ENCODE measurements at regions not wholly inside any gene's neighbourhood (a gene's known extent, or its start where the extent isn't known, plus 50 kb on each side); places are given as distances from the start of the nearest gene placed in this dataset.

- Mint-ChIP-seq H3K27me3 (ENCODE audit: insufficient read depth, unreplicated experiment) (no peaks in the 10 kb centered on the region), H3K36me3 (ENCODE audit: insufficient read depth, unreplicated experiment) (no peaks in the 10 kb centered on the region), H3K4me3 (ENCODE audit: unreplicated experiment) (no peak overlapping the region), H3K27ac (ENCODE audit: low read depth, unreplicated experiment) (no peak overlapping the region), H3K9me3 (ENCODE audit: unreplicated experiment) (no peaks in the 10 kb centered on the region), H3K4me1 (ENCODE audit: insufficient read depth, unreplicated experiment) (no peaks in the 10 kb centered on the region)
- BruUV-seq (replicated peaks), result no TSS peak
- no peak for TF ChIP-seq CTCF (IDR thresholded peaks at IDR 0.05; ENCODE audit: unreplicated experiment)
- DNase-seq (ENCODE audit: unreplicated experiment), result no peak
- POLR2A ChIA-PET, result no interaction called here
- intact Hi-C loops (cut with micrococcal nuclease), result no loop called here
- CTCF ChIA-PET, result no interaction called here
Measured at GRCh38 chr2:125630377-125630776, 1025.6 kb upstream of the GYPC start.

GRCh38 chr2:125634662-125635061, 1021.3 kb upstream of the GYPC start:
- no peaks in the 10 kb centered on the region for H3K9me3 Mint-ChIP-seq (ENCODE audit: unreplicated experiment)
- CTCF ChIA-PET, result no interaction called here
- no peak for DNase-seq (ENCODE audit: unreplicated experiment)
- TF ChIP-seq CTCF (IDR thresholded peaks at IDR 0.05; ENCODE audit: unreplicated experiment), result no peak
- POLR2A ChIA-PET, result no interaction called here
- BruUV-seq (replicated peaks), result no TSS peak
- no peak overlapping the region for H3K4me3 Mint-ChIP-seq (ENCODE audit: unreplicated experiment)
- intact Hi-C loops (cut with micrococcal nuclease), result no loop called here
- H3K27me3 Mint-ChIP-seq (ENCODE audit: insufficient read depth, unreplicated experiment), result no peaks in the 10 kb centered on the region
- no peak overlapping the region for H3K27ac Mint-ChIP-seq (ENCODE audit: low read depth, unreplicated experiment)
- H3K36me3 Mint-ChIP-seq (ENCODE audit: insufficient read depth, unreplicated experiment), result no peaks in the 10 kb centered on the region
- no peaks in the 10 kb centered on the region for H3K4me1 Mint-ChIP-seq (ENCODE audit: insufficient read depth, unreplicated experiment)

GRCh38 chr2:125638345-125638744, 1017.6 kb upstream of the GYPC start:
- ChIA-PET POLR2A (no interaction called here), CTCF (interaction anchor here (1.0 kb wide), 1 partner anchor 122 kb away, joined by 3 read pairs; no protein-coding TSS in a partner anchor)
- H3K36me3 Mint-ChIP-seq (ENCODE audit: insufficient read depth, unreplicated experiment), result no peaks in the 10 kb centered on the region
- H3K4me3 Mint-ChIP-seq (ENCODE audit: unreplicated experiment), result no peak overlapping the region
- H3K27me3 Mint-ChIP-seq (ENCODE audit: insufficient read depth, unreplicated experiment), result no peaks in the 10 kb centered on the region
- BruUV-seq (replicated peaks), result no TSS peak
- H3K27ac Mint-ChIP-seq (ENCODE audit: low read depth, unreplicated experiment), result no peak overlapping the region
- TF ChIP-seq CTCF (IDR thresholded peaks at IDR 0.05; ENCODE audit: unreplicated experiment), result no peak
- H3K9me3 Mint-ChIP-seq (ENCODE audit: unreplicated experiment), result no peaks in the 10 kb centered on the region
- peaks cover under 1% of the 10 kb centered on the region for H3K4me1 Mint-ChIP-seq (ENCODE audit: insufficient read depth, unreplicated experiment)
- intact Hi-C loops (cut with micrococcal nuclease), result no loop called here
- DNase-seq (ENCODE audit: unreplicated experiment), result no peak

DNA sequence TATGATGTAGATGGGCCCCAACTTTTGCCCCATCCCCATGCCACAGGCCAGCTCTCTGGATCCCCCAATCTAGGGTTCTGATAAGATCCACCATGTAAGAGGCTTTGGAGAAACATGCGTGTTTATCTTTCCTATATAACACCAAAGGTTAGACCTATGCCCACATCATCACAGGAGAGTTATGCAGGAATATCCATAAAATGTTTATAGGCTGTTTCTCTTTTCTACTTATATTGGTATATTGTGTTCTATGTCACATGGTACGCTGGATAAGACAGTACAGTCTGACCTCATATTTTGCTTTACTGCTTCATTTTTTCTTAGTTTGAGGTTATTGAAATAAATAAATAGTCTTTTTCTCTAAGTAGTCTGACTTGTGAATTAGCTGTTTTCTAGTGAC, 1013.9 kb upstream of the GYPC start:
- no peak overlapping the region for H3K27ac Mint-ChIP-seq (ENCODE audit: low read depth, unreplicated experiment)
- no peak for DNase-seq (ENCODE audit: unreplicated experiment)
- no peaks in the 10 kb centered on the region for H3K36me3 Mint-ChIP-seq (ENCODE audit: insufficient read depth, unreplicated experiment)
- ChIA-PET POLR2A (no interaction called here), CTCF (interaction anchor here (1.0 kb wide), 2 partner anchors 13 to 1616 kb away, joined by 3 to 4 read pairs; no protein-coding TSS in a partner anchor)
- H3K4me3 Mint-ChIP-seq (ENCODE audit: unreplicated experiment), result no peak overlapping the region
- intact Hi-C loops (cut with micrococcal nuclease), result no loop called here
- H3K4me1 Mint-ChIP-seq (ENCODE audit: insufficient read depth, unreplicated experiment), result peaks cover 5% of the 10 kb centered on the region
- H3K9me3 Mint-ChIP-seq (ENCODE audit: unreplicated experiment), result no peaks in the 10 kb centered on the region
- BruUV-seq (replicated peaks), result no TSS peak
- H3K27me3 Mint-ChIP-seq (ENCODE audit: insufficient read depth, unreplicated experiment), result no peaks in the 10 kb centered on the region
- TF ChIP-seq CTCF (IDR thresholded peaks at IDR 0.05; ENCODE audit: unreplicated experiment), result no peak

All from MCF 10A (cell line).